ENCODE measurements at regions not wholly inside any gene's neighbourhood (a gene's known extent, or its start where the extent isn't known, plus 50 kb on each side); places are given as distances from the start of the nearest gene placed in this dataset.

DNA sequence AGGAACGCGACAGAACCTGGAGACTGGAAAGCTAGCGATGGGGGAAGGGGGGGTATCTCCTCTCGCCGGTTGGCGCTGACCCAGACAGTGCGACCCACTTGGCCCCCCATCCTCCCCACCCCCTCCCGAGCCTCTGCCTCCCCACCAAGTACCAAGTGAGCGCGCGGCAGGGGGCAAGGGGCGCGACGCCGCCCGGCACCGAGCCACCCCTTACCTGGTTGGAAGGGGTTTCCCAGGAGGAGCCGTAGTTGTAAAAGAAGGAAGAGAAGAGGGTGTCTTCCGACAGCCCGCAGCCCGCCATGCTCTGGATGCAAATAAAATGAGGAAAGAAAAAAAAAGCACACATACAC lies 112.2 kb downstream of the DHX15 start:
- DNase-seq = peak in 4 of 5 donors; percentile 27 to 55 (median 42)
- Histone ChIP-seq H3K4me1 (ENCODE audit: insufficient read depth) (peaks cover 5% of the 10 kb centered on the region), H3K27ac (no peak overlapping the region), H3K4me3 (peak overlapping the region; percentile 57), H3K36me3 (no peaks in the 10 kb centered on the region), H3K27me3 (no peaks in the 10 kb centered on the region), H3K9me3 (no peaks in the 10 kb centered on the region)
- TF ChIP-seq, protein P1, sequence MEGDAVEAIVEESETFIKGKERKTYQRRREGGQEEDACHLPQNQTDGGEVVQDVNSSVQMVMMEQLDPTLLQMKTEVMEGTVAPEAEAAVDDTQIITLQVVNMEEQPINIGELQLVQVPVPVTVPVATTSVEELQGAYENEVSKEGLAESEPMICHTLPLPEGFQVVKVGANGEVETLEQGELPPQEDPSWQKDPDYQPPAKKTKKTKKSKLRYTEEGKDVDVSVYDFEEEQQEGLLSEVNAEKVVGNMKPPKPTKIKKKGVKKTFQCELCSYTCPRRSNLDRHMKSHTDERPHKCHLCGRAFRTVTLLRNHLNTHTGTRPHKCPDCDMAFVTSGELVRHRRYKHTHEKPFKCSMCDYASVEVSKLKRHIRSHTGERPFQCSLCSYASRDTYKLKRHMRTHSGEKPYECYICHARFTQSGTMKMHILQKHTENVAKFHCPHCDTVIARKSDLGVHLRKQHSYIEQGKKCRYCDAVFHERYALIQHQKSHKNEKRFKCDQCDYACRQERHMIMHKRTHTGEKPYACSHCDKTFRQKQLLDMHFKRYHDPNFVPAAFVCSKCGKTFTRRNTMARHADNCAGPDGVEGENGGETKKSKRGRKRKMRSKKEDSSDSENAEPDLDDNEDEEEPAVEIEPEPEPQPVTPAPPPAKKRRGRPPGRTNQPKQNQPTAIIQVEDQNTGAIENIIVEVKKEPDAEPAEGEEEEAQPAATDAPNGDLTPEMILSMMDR (IDR thresholded peaks at IDR 0.05) = no peak
- TF ChIP-seq POLR2A (IDR thresholded peaks at IDR 0.05) = no peak
- no peak for TF ChIP-seq EP300 (IDR thresholded peaks at IDR 0.05)
- intact Hi-C loops (cut with DNase I) = loop anchor here in 1 of 4 donors (5.0 kb wide), 1 partner anchor 120 kb away; no protein-coding TSS in a partner anchor
- 0 to 1% (median 0%) methylated on average over 21 of the region's 21 CpGs for WGBS, 3 donors

GRCh38 chr4:24471486-24472160 lies 112.7 kb downstream of the DHX15 start:
- H3K27ac ChIP-seq = no peak overlapping the region
- WGBS, 3 donors = 1% methylated on average over 40 to 50 of the region's 50 CpGs

GRCh38 chr4:24470666-24471485 lies 113.5 kb downstream of the DHX15 start:
- WGBS, 3 donors = 0 to 1% (median 0%) methylated on average over 43 to 90 of the region's 90 CpGs
- Histone ChIP-seq H3K27ac (peak overlapping the region; percentile 42 to 65), H3K9me3 (no peaks in the 10 kb centered on the region), H3K4me1 (ENCODE audit: insufficient read depth) (peaks cover 5% of the 10 kb centered on the region), H3K36me3 (no peaks in the 10 kb centered on the region), H3K4me3 (peak overlapping the region; percentile 57), H3K27me3 (no peaks in the 10 kb centered on the region)
- intact Hi-C loops (cut with DNase I) = loop anchor here in 1 of 4 donors (5.0 kb wide), 1 partner anchor 121 kb away; no protein-coding TSS in a partner anchor
- DNase-seq = peak; percentile 28 to 60 (median 52)
- TF ChIP-seq, protein P1 (IDR thresholded peaks at IDR 0.05) = no peak
- TF ChIP-seq POLR2A (IDR thresholded peaks at IDR 0.05) (no peak), EP300 (IDR thresholded peaks at IDR 0.05) (no peak)

More at GRCh38 chr4:24471486-24472160, 112.7 kb downstream of the DHX15 start:
- no peak for TF ChIP-seq EP300 (IDR thresholded peaks at IDR 0.05)
- no peak for TF ChIP-seq POLR2A (IDR thresholded peaks at IDR 0.05)
- TF ChIP-seq, protein P1 (IDR thresholded peaks at IDR 0.05) = no peak
- H3K4me3 ChIP-seq = peak overlapping the region; percentile 57
- no peaks in the 10 kb centered on the region for H3K27me3 ChIP-seq
- no peaks in the 10 kb centered on the region for H3K36me3 ChIP-seq
- H3K4me1 ChIP-seq (ENCODE audit: insufficient read depth) = peaks cover 5% of the 10 kb centered on the region
- no peaks in the 10 kb centered on the region for H3K9me3 ChIP-seq
- peak; percentile 12 to 43 (median 31) for DNase-seq
- intact Hi-C loops (cut with DNase I) = loop anchor here in 1 of 4 donors (5.0 kb wide), 1 partner anchor 121 kb away; no protein-coding TSS in a partner anchor

- H3K4me1 ChIP-seq (ENCODE audit: insufficient read depth) = peaks cover 5% of the 10 kb centered on the region
- H3K4me3 ChIP-seq = no peak overlapping the region
- 87 to 95% (median 91%) methylated on average over 5 of the region's 5 CpGs for WGBS, 3 donors
- TF ChIP-seq POLR2A (IDR thresholded peaks at IDR 0.05) (no peak), EP300 (IDR thresholded peaks at IDR 0.05) (no peak)
- TF ChIP-seq, protein P1 (IDR thresholded peaks at IDR 0.05) = no peak
- no peaks in the 10 kb centered on the region for H3K36me3 ChIP-seq
- H3K27ac ChIP-seq = no peak overlapping the region
- no peaks in the 10 kb centered on the region for H3K9me3 ChIP-seq
- DNase-seq = no peak
- no peaks in the 10 kb centered on the region for H3K27me3 ChIP-seq
- intact Hi-C loops (cut with DNase I) = no loop called here
Measured at GRCh38 chr4:24468071-24468470, 116.3 kb downstream of the DHX15 start.

All from ovary (tissue), 7 donors.